GM12878 (cell line): ENCODE measurements at regions not wholly inside any gene's neighbourhood (a gene's known extent, or its start where the extent isn't known, plus 50 kb on each side); places are given as distances from the start of the nearest gene placed in this dataset.
"Not testable (repeated sequence)": the region's sequence is repeated elsewhere in the genome, so short reads cannot be mapped to it uniquely, and the experiment has no call there.

Experiments
- ATAC-seq: fragments of 200-7000 bp; cut with Tn5 transposase; 3 replicates; pipeline ENCODE4 v1.9.1; 2020; ENCODE audit warnings: mild to moderate bottlenecking, moderate library complexity
- BruUV-seq: library from RNA; stranded (reverse); fragments of 400-500 nt; replicated peaks from 2 replicates; lab custom pipeline; 2021; lab: Mats Ljungman, UMichigan
- CTCF ChIA-PET: fragments of 300-600 bp; sonication (Branson Sonifier 250); formaldehyde crosslinking; extraction: SDS; loops from one replicate; lab custom pipeline; 2021; ENCODE audit warnings: inconsistent platforms; lab: Yijun Ruan, JAX
- POLR2A ChIA-PET: fragments of 350-600 bp; formaldehyde crosslinking; extraction: SDS; loops from one replicate; lab custom pipeline; 2021; ENCODE audit warnings: inconsistent platforms; lab: Charles Lee
- RAD21 ChIA-PET: fragments of 300-600 bp; sonication (Branson Sonifier 250); formaldehyde crosslinking; loops from one replicate; lab custom pipeline; 2023; ENCODE audit warnings: antibody characterized with exemption; ENCODE audit not compliant: unreplicated experiment; lab: Charles Lee
- SMC1A ChIA-PET: fragments of 300-600 bp; sonication (Branson Sonifier 250); formaldehyde crosslinking; loops from one replicate; lab custom pipeline; 2023; ENCODE audit not compliant: unreplicated experiment, uncharacterized antibody; lab: Charles Lee
- DNase-seq: peaks from one replicate; pipeline ENCODE4 v3.0.0-alpha.2; 2011; ENCODE audit warnings: low read depth, low spot score
- FAIRE-seq: peaks from 3 replicates; lab custom pipeline; 2011; peaks lifted over from hg19 to GRCh38; lab: Jason Lieb, UNC
- H2AFZ ChIP-seq: 2 replicates; pipeline ENCODE4 v1.6.0; 2011; ENCODE audit warnings: low read depth, low read length, control low read depth; ENCODE audit not compliant: control insufficient read depth
- H3K27ac ChIP-seq: 2 replicates; pipeline ENCODE4 v1.5.1; 2011; ENCODE audit warnings: control low read depth; ENCODE audit not compliant: control insufficient read depth, insufficient read depth
- H3K27me3 ChIP-seq, 2 experiments: replicated peaks in 1 of 2; 2 replicates each; pipeline versions ENCODE4 v1.6.0 to v1.6.1; 2011; ENCODE audit warnings: low read length in 1 of 2; ENCODE audit not compliant: control insufficient read depth in 2 of 2, insufficient read depth in 2 of 2
- H3K36me3 ChIP-seq, 2 experiments: 2 replicates each; pipeline ENCODE4 v1.5.1; 2011; ENCODE audit warnings: low read length in 1 of 2; ENCODE audit not compliant: control insufficient read depth in 2 of 2, insufficient read depth in 2 of 2
- H3K4me1 ChIP-seq: 2 replicates; pipeline ENCODE4 v1.6.1; 2011; ENCODE audit warnings: mild to moderate bottlenecking, low read length, moderate library complexity, mixed read lengths; ENCODE audit not compliant: control insufficient read depth, insufficient read depth
- H3K4me2 ChIP-seq: 2 replicates; pipeline ENCODE4 v1.6.0; 2011; ENCODE audit warnings: control low read depth; ENCODE audit not compliant: control insufficient read depth, insufficient read depth
- H3K4me3 ChIP-seq: fragments of 200-600 bp; sonication (generic); 2 replicates; pipeline ENCODE4 v1.5.1; 2016
- H3K79me2 ChIP-seq: 2 replicates; pipeline ENCODE4 v1.6.0; 2011; ENCODE audit warnings: low read length; ENCODE audit not compliant: control insufficient read depth, insufficient read depth
- H3K9ac ChIP-seq: 2 replicates; pipeline ENCODE4 v1.8.0; 2011; ENCODE audit warnings: low read length, control low read depth, mixed read lengths; ENCODE audit not compliant: control insufficient read depth, insufficient read depth
- H3K9me3 ChIP-seq: replicated peaks from 3 replicates; pipeline ENCODE4 v1.5.1; 2011; ENCODE audit warnings: mild to moderate bottlenecking, low read length; ENCODE audit not compliant: control insufficient read depth, insufficient read depth
- H4K20me1 ChIP-seq: 2 replicates; pipeline ENCODE4 v1.6.0; 2011; ENCODE audit not compliant: control insufficient read depth, insufficient read depth
- BCL11A ChIP-seq: IDR thresholded peaks from 2 replicates; pipeline ENCODE4 v1.6.1; 2011; ENCODE audit warnings: low read depth, low read length
- CBX3 ChIP-seq: fragments of 200-600 bp; sonication (generic); IDR thresholded peaks from 2 replicates; pipeline ENCODE4 v1.6.1; 2016; ENCODE audit warnings: low read depth, borderline replicate concordance
- HCFC1 ChIP-seq: fragments of 150-350 bp; IDR thresholded peaks from 2 replicates; pipeline ENCODE4 v1.6.1; 2014; ENCODE audit warnings: low read length
- PBX3 ChIP-seq: IDR thresholded peaks from 2 replicates; pipeline ENCODE4 v1.6.1; 2011; ENCODE audit warnings: mild to moderate bottlenecking, low read depth, low read length, moderate library complexity; ENCODE audit not compliant: insufficient replicate concordance
- PKNOX1 ChIP-seq: fragments of 450-650 bp; IDR thresholded peaks from 2 replicates; pipeline ENCODE4 v1.6.1; 2016; ENCODE audit warnings: mild to moderate bottlenecking
- SMC3 ChIP-seq: IDR thresholded peaks from 2 replicates; pipeline ENCODE4 v1.6.1; 2011; ENCODE audit warnings: low read length, improper control_type of control experiment, borderline replicate concordance
- WGBS: methylation state at CpG from one replicate; pipeline ENCODE4 v1.1.6; 2016; ENCODE audit warnings: low lambda C conversion rate; ENCODE audit not compliant: insufficient replicate concordance, insufficient coverage; ENCODE audit errors: missing lambda C conversion rate; 5-methylcytosine and 5-hydroxymethylcytosine counted together
- in situ Hi-C: fragments of 300-500 bp; cut with MboI; formaldehyde crosslinking; loops from 9 replicates; pipeline ENCODE4 v1.14.3; 2018; ENCODE audit warnings: mixed read lengths
- intact Hi-C: fragments of 100-400 bp; cut with micrococcal nuclease; formaldehyde crosslinking; loops from one replicate; pipeline ENCODE4 v1.14.2; 2022; ENCODE audit not compliant: unreplicated experiment
- TF ChIP-seq, protein P1 (sequence below): fragments of 450-650 bp; IDR thresholded peaks from 2 replicates; pipeline ENCODE4 v1.6.1; 2016; ENCODE audit warnings: mild to moderate bottlenecking

DNA sequence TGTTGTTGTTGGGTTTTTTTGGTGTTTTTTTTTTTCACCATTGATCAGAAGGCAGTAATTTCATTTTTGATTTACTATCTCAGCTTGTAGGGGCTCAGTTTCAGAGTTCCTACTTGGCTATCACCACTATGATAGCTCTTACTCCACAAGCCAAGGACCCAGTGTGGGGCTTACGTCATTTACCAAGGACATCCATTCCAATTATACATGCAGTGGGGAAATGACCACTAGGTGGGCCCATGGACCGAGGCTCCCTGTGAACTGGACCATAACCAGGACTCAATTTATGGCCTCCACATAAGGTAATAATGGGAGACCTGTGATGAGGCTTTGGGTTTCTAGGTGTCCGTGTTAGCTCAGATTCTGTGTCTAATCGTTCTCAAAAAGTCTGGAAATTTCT lies 67.5 kb upstream of the CACNA1D start (continued):
- TF ChIP-seq, protein P1, sequence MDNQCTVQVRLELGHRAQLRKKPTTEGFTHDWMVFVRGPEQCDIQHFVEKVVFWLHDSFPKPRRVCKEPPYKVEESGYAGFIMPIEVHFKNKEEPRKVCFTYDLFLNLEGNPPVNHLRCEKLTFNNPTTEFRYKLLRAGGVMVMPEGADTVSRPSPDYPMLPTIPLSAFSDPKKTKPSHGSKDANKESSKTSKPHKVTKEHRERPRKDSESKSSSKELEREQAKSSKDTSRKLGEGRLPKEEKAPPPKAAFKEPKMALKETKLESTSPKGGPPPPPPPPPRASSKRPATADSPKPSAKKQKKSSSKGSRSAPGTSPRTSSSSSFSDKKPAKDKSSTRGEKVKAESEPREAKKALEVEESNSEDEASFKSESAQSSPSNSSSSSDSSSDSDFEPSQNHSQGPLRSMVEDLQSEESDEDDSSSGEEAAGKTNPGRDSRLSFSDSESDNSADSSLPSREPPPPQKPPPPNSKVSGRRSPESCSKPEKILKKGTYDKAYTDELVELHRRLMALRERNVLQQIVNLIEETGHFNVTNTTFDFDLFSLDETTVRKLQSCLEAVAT = no peak
- TF ChIP-seq SMC3 = no peak
- no peak for TF ChIP-seq CBX3
- no peak for TF ChIP-seq BCL11A

DNA sequence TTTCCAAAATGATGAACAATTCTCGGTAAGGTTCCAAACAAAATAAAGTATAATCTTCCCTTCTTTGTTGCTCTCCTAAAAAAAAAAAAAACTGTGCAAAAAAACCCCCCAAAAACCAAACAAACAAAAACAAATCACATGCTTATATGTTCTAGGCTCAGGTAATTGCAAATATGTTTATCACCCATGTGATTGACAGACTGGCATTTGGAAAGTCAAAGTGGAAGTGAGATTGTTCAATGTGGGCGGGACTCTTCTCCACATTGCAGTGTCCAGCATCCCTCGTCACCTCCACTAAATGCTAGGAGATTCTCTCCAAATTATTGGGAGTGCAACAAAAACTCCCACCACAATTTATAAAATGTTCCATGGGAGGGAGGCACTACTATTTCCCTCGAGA lies 57.6 kb upstream of the CACNA1D start:
- 0% methylated on average over 4 of the region's 4 CpGs for WGBS
- no peak overlapping the region for H3K4me2 ChIP-seq
- DNase-seq (no peak), FAIRE-seq (no peak), ATAC-seq (no peak)
- no peaks in the 10 kb centered on the region for H3K36me3 ChIP-seq
- H3K27me3 ChIP-seq = no peaks in the 10 kb centered on the region
- no peaks in the 10 kb centered on the region for H3K4me1 ChIP-seq
- TF ChIP-seq PKNOX1 (peak; percentile 80), HCFC1 (no peak), PBX3 (peak; percentile 55)
- no peak overlapping the region for H3K9ac ChIP-seq
- no peak overlapping the region for H3K4me3 ChIP-seq
- no peaks in the 10 kb centered on the region for H3K9me3 ChIP-seq
- in situ Hi-C loops (no loop called here), intact Hi-C loops (no loop called here)
- H2AFZ ChIP-seq = no peak overlapping the region
- no peak overlapping the region for H3K27ac ChIP-seq
- H4K20me1 ChIP-seq = no peaks in the 10 kb centered on the region
- RAD21 ChIA-PET = no interaction called here
- BruUV-seq = no TSS peak
- H3K79me2 ChIP-seq = no peaks in the 10 kb centered on the region
- SMC1A ChIA-PET = no interaction called here
- CTCF ChIA-PET = no interaction called here
- POLR2A ChIA-PET = no interaction called here

DNA sequence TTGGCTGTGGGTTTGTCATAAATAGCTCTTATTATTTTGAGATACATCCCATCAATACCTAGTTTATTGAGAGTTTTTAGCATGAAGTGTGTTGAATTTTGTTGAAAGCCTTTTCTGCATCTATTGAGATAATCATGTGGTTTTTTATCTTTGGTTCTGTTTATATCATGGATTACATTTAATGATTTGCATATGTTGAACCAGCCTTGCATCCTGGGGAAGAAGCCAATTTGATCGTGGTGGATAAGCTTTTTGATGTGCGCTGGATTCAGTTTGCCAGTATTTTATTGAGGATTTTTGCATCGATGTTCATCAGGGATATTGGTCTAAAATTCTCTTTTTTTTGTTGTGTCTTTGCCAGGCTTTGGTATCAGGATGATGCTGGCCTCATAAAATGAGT lies 51.5 kb upstream of the CACNA1D start:
- H3K9ac ChIP-seq, BruUV-seq, FAIRE-seq, H3K79me2 ChIP-seq, POLR2A ChIA-PET, H3K27me3 ChIP-seq, intact Hi-C loops, ATAC-seq, H3K9me3 ChIP-seq, in situ Hi-C loops, H2AFZ ChIP-seq, DNase-seq, RAD21 ChIA-PET, SMC1A ChIA-PET, H3K4me1 ChIP-seq, CTCF ChIA-PET, H3K36me3 ChIP-seq, H3K4me2 ChIP-seq, H4K20me1 ChIP-seq, H3K4me3 ChIP-seq, H3K27ac ChIP-seq: not testable (repeated sequence)
- 41% methylated on average over 3 of the region's 3 CpGs for WGBS
